ENCODE measurements at regions not wholly inside any gene's neighbourhood (a gene's known extent, or its start where the extent isn't known, plus 50 kb on each side); places are given as distances from the start of the nearest gene placed in this dataset.

DNA sequence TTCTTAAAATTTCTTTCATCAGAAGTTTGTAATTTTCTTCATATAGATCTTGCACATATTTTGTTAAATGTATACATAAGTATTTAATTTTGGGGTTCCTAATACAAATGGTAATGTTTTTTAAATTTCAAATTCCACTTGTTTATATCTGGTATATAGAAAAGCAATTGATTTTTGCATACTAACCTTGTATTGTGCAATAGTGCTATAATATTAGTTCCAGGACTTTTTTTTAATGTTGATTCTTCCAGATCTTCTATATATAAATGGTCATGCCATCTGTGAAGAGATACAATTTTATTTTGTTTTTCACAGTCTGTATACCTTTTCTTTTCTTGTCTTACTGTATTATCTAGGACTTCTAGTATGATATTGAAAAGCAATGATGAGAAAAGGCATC is 665.0 kb downstream of the OTOL1 start:
- no peak overlapping the region for H3K4me3 ChIP-seq (replicated peaks in 1 of 2; ENCODE audit: low read depth in 1 of 2, low read length in 2 of 2)
- H3K36me3 ChIP-seq (ENCODE audit: control insufficient read depth in 1 of 2, insufficient read depth in 2 of 2, low read length in 2 of 2): no peaks in the 10 kb centered on the region
- RAD21 ChIA-PET (ENCODE audit: low non-redundant PET in 1 of 2, low total read pairs in 2 of 2, uncharacterized antibody in 2 of 2, unreplicated experiment in 2 of 2): no interaction called here
- POLR2A ChIA-PET: no interaction called here
- no peak for ATAC-seq
- H4K20me1 ChIP-seq (ENCODE audit: insufficient read depth): no peaks in the 10 kb centered on the region
- no peaks in the 10 kb centered on the region for H3K9me3 ChIP-seq (ENCODE audit: control insufficient read depth in 1 of 2, insufficient read depth in 1 of 2, low read depth in 1 of 2, low read length in 2 of 2)
- intact Hi-C loops (cut with micrococcal nuclease): no loop called here
- no TSS peak for BruUV-seq (replicated peaks)
- no peak overlapping the region for H3K4me2 ChIP-seq (ENCODE audit: low read length)
- H3K79me2 ChIP-seq (ENCODE audit: insufficient read depth, low read length): no peaks in the 10 kb centered on the region
- no peaks in the 10 kb centered on the region for H3K4me1 ChIP-seq (ENCODE audit: control insufficient read depth in 1 of 2, insufficient read depth in 2 of 2, low read length in 2 of 2)
- no peak for DNase-seq (ENCODE audit: low read depth, low spot score)
- H2AFZ ChIP-seq (ENCODE audit: low read depth, low read length, poor library complexity, severe bottlenecking): no peak overlapping the region
- TF ChIP-seq FOSL1 (IDR thresholded peaks at IDR 0.05; ENCODE audit: low read depth): no peak
- TF ChIP-seq EGR1 (IDR thresholded peaks at IDR 0.05; ENCODE audit: low read depth): no peak
- no peak for TF ChIP-seq YY1 (IDR thresholded peaks at IDR 0.05; ENCODE audit: extremely low read depth, insufficient replicate concordance, low read depth, low read length)
- TF ChIP-seq REST (IDR thresholded peaks at IDR 0.05; ENCODE audit: low read depth): no peak
- no peak for TF ChIP-seq ATF3 (IDR thresholded peaks at IDR 0.05)
- no peak for TF ChIP-seq TCF7L2 (IDR thresholded peaks at IDR 0.05; ENCODE audit: borderline replicate concordance, extremely low read depth, insufficient read depth, insufficient read length)
- TF ChIP-seq, protein P1, sequence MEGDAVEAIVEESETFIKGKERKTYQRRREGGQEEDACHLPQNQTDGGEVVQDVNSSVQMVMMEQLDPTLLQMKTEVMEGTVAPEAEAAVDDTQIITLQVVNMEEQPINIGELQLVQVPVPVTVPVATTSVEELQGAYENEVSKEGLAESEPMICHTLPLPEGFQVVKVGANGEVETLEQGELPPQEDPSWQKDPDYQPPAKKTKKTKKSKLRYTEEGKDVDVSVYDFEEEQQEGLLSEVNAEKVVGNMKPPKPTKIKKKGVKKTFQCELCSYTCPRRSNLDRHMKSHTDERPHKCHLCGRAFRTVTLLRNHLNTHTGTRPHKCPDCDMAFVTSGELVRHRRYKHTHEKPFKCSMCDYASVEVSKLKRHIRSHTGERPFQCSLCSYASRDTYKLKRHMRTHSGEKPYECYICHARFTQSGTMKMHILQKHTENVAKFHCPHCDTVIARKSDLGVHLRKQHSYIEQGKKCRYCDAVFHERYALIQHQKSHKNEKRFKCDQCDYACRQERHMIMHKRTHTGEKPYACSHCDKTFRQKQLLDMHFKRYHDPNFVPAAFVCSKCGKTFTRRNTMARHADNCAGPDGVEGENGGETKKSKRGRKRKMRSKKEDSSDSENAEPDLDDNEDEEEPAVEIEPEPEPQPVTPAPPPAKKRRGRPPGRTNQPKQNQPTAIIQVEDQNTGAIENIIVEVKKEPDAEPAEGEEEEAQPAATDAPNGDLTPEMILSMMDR (IDR thresholded peaks at IDR 0.05 in 2 of 3, conservative IDR thresholded peaks at IDR 0.05 in 1 of 3; ENCODE audit: borderline replicate concordance in 1 of 3, insufficient read depth in 1 of 3, low read depth in 2 of 3, low read length in 2 of 3): no peak
- TF ChIP-seq, protein P2, sequence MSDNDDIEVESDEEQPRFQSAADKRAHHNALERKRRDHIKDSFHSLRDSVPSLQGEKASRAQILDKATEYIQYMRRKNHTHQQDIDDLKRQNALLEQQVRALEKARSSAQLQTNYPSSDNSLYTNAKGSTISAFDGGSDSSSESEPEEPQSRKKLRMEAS (IDR thresholded peaks at IDR 0.05): no peak
- TF ChIP-seq, protein P3, sequence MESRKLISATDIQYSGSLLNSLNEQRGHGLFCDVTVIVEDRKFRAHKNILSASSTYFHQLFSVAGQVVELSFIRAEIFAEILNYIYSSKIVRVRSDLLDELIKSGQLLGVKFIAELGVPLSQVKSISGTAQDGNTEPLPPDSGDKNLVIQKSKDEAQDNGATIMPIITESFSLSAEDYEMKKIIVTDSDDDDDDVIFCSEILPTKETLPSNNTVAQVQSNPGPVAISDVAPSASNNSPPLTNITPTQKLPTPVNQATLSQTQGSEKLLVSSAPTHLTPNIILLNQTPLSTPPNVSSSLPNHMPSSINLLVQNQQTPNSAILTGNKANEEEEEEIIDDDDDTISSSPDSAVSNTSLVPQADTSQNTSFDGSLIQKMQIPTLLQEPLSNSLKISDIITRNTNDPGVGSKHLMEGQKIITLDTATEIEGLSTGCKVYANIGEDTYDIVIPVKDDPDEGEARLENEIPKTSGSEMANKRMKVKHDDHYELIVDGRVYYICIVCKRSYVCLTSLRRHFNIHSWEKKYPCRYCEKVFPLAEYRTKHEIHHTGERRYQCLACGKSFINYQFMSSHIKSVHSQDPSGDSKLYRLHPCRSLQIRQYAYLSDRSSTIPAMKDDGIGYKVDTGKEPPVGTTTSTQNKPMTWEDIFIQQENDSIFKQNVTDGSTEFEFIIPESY (IDR thresholded peaks at IDR 0.05; ENCODE audit: extremely low read depth, insufficient replicate concordance, low read length): no peak
- no peak for TF ChIP-seq POLR2A (IDR thresholded peaks at IDR 0.05; ENCODE audit: borderline replicate concordance, extremely low read depth, insufficient read depth, insufficient read length)
- no peak for TF ChIP-seq ZFX (IDR thresholded peaks at IDR 0.05)
- TF ChIP-seq SIN3A (IDR thresholded peaks at IDR 0.05; ENCODE audit: low read depth): no peak
- H3K9me2 ChIP-seq (ENCODE audit: insufficient read depth): no peaks in the 10 kb centered on the region
- no peak overlapping the region for H3K9ac ChIP-seq (ENCODE audit: low read length)
- H3K27ac ChIP-seq (ENCODE audit: low read depth, low read length): no peak overlapping the region
- CTCF ChIA-PET: no interaction called here
- no peaks in the 10 kb centered on the region for H3K27me3 ChIP-seq (ENCODE audit: insufficient read depth, low read length)

All from HCT116 (cell line).